PC-3 (cell line): ENCODE measurements at regions not wholly inside any gene's neighbourhood (a gene's known extent, or its start where the extent isn't known, plus 50 kb on each side); places are given as distances from the start of the nearest gene placed in this dataset.

Experiments used
- ATAC-seq: fragments of 200-7000 bp; cut with Tn5 transposase; 2 replicates; pipeline ENCODE4 v1.9.1; 2020; ENCODE audit warnings: mild to moderate bottlenecking, moderate library complexity
- BruUV-seq: library from RNA; stranded (reverse); fragments of 400-500 nt; replicated peaks from 2 replicates; lab custom pipeline; 2021; lab: Mats Ljungman, UMichigan
- CTCF ChIA-PET: fragments of 300-600 bp; sonication (Branson Sonifier 250); formaldehyde crosslinking; loops from one replicate; lab custom pipeline; 2022; ENCODE audit warnings: antibody characterized with exemption; lab: Charles Lee
- POLR2A ChIA-PET: fragments of 300-600 bp; sonication (Branson Sonifier 250); formaldehyde crosslinking; loops from one replicate; lab custom pipeline; 2022; ENCODE audit warnings: antibody characterized with exemption; ENCODE audit not compliant: unreplicated experiment; lab: Charles Lee
- DNase-seq: peaks from one replicate; pipeline ENCODE4 v3.0.0-alpha.2; 2015
- H2AFZ ChIP-seq: fragments of 300-600 bp; sonication (generic); 2 replicates; pipeline ENCODE4 v1.6.0; 2016; ENCODE audit warnings: antibody characterized with exemption, low read length
- H3F3A ChIP-seq: fragments of 300-600 bp; sonication (generic); one replicate; pipeline ENCODE4 v1.6.0; 2017; ENCODE audit warnings: antibody characterized with exemption, low read length, control low read depth, mild to moderate bottlenecking; ENCODE audit not compliant: unreplicated experiment
- H3K27ac ChIP-seq: fragments of 300-600 bp; sonication (generic); 2 replicates; pipeline ENCODE4 v1.5.1; 2016; ENCODE audit warnings: mild to moderate bottlenecking, low read length
- H3K27me3 ChIP-seq: fragments of 300-600 bp; sonication (generic); 2 replicates; pipeline ENCODE4 v1.6.1; 2016; ENCODE audit warnings: low read length, mixed read lengths
- H3K36me3 ChIP-seq: fragments of 300-600 bp; sonication (generic); 2 replicates; pipeline ENCODE4 v1.6.1; 2016; ENCODE audit warnings: low read depth, mixed run types, low read length, mixed read lengths
- H3K4me1 ChIP-seq: fragments of 300-600 bp; sonication (generic); 2 replicates; pipeline ENCODE4 v1.5.1; 2016; ENCODE audit warnings: low read length; ENCODE audit not compliant: insufficient read depth
- H3K4me2 ChIP-seq: fragments of 300-600 bp; sonication (generic); 2 replicates; pipeline ENCODE4 v1.6.0; 2016; ENCODE audit warnings: low read length
- H3K4me3 ChIP-seq: fragments of 300-600 bp; sonication (generic); 2 replicates; pipeline ENCODE4 v1.5.1; 2016; ENCODE audit warnings: mild to moderate bottlenecking, low read length, mixed read lengths
- H3K79me2 ChIP-seq: fragments of 300-600 bp; sonication (generic); 2 replicates; pipeline ENCODE4 v1.6.1; 2017; ENCODE audit warnings: low read length, mixed read lengths
- H3K9ac ChIP-seq: fragments of 300-600 bp; sonication (generic); 2 replicates; pipeline ENCODE4 v1.6.0; 2016; ENCODE audit warnings: mild to moderate bottlenecking, low read length
- H3K9me2 ChIP-seq: fragments of 300-600 bp; sonication (generic); replicated peaks from 2 replicates; pipeline ENCODE4 v1.6.1; 2016; ENCODE audit warnings: mixed run types, low read length, mixed read lengths
- H3K9me3 ChIP-seq: fragments of 300-600 bp; sonication (generic); 2 replicates; pipeline ENCODE4 v1.6.1; 2016; ENCODE audit warnings: low read length, mixed read lengths
- H4K20me1 ChIP-seq: fragments of 300-600 bp; sonication (generic); 2 replicates; pipeline ENCODE4 v1.6.1; 2016; ENCODE audit warnings: low read length, mixed read lengths
- CTCF ChIP-seq: fragments of 300-600 bp; sonication (generic); conservative IDR thresholded peaks from 2 replicates; pipeline ENCODE4 v1.5.1; 2017; ENCODE audit warnings: antibody characterized with exemption, low read depth, mild to moderate bottlenecking, low read length
- EZH2 ChIP-seq: fragments of 300-600 bp; sonication (generic); IDR thresholded peaks from one replicate; pipeline ENCODE4 v1.6.1; 2017; ENCODE audit warnings: antibody characterized with exemption, mild to moderate bottlenecking, low read length; ENCODE audit not compliant: unreplicated experiment
- EZH2phosphoT487 ChIP-seq: fragments of 300-600 bp; sonication (generic); IDR thresholded peaks from 2 replicates; pipeline ENCODE4 v1.6.1; 2018; ENCODE audit warnings: mild to moderate bottlenecking, antibody characterized with exemption, low read length, borderline replicate concordance
- intact Hi-C: fragments of 100-400 bp; cut with micrococcal nuclease; formaldehyde crosslinking; loops from 2 replicates; pipeline ENCODE4 v1.9.0; 2023

DNA sequence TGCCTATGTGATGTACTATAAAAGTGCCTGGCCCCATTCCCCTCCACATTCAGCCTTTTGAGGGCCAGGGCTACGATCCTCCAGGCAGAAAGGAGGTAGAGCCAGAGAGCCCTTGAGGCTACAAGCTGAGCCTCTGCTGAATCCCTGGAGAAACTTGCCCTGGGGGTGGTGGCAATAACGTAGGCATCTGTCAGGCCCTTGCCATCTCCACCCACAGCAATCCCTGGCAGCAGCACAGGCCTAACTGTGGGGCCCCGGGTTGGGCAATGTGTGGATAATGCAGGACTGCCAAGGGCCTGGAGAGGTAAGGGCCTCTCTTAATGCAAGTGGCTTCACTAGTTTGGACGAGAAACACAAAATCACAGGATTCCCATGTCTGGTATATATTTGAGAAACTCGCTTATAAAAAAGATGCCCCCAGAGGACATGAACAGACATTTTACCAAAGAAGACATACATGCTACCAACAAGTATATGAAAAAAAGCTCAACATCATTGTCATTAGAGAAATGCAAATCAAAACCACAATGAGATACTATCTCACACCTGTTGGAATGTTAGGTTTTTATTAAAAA is 99.0 kb downstream of the QRSL1 start:
- H3K9ac ChIP-seq: no peak overlapping the region
- H3K4me3 ChIP-seq: no peak overlapping the region
- no peaks in the 10 kb centered on the region for H3K79me2 ChIP-seq
- H3K36me3 ChIP-seq: no peaks in the 10 kb centered on the region
- no TSS peak for BruUV-seq
- H3K27ac ChIP-seq: no peak overlapping the region
- no peaks in the 10 kb centered on the region for H4K20me1 ChIP-seq
- ChIA-PET CTCF (no interaction called here), POLR2A (no interaction called here)
- no peaks in the 10 kb centered on the region for H3K27me3 ChIP-seq
- H3K9me3 ChIP-seq: no peaks in the 10 kb centered on the region
- H3K4me2 ChIP-seq: no peak overlapping the region
- ATAC-seq: no peak
- H3K9me2 ChIP-seq: no peaks in the 10 kb centered on the region
- no peak for TF ChIP-seq EZH2phosphoT487
- TF ChIP-seq EZH2: no peak
- TF ChIP-seq CTCF: no peak
- DNase-seq: no peak
- no peak overlapping the region for H2AFZ ChIP-seq
- intact Hi-C loops: no loop called here
- no peaks in the 10 kb centered on the region for H3F3A ChIP-seq
- peaks cover 15% of the 10 kb centered on the region; the same call in 1 of the 2 replicates for H3K4me1 ChIP-seq

DNA sequence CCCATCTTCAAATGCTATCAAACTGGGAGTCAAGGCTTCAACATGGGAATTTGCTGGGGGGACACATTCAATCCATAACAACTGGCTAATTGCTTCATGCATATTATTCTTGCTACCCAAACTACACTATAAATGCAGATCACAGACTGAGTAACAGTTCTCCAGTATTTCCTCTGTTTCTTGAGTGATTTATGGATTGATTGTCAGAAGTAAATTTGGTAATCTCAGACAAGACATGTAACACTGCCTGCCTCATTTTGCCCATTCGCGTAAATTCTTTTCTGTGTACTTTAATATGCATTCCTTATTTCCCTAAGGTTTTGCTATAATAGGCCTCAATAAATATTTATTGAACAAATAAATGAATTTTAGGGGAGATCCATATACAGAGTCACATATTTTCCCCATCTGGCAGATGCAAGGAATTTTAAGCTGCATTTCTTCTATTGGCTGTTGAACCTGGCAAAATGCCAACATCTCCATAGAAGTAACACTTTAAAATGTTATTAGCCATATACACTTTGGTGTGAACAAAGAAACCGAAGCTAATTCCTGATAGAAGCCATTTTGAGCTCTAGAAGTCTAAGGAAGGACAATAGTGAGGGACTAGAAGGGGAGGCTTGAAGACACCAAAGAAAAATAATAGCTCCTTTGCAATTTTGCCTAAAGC is 98.2 kb downstream of the QRSL1 start:
- Histone ChIP-seq H3K79me2 (no peaks in the 10 kb centered on the region), H3K36me3 (no peaks in the 10 kb centered on the region), H3K9me2 (no peaks in the 10 kb centered on the region), H4K20me1 (no peaks in the 10 kb centered on the region), H3K4me3 (no peak overlapping the region), H3K27ac (no peak overlapping the region), H3K4me1 (peaks cover 15% of the 10 kb centered on the region; the same call in 1 of the 2 replicates), H3K9ac (no peak overlapping the region), H3K9me3 (no peaks in the 10 kb centered on the region), H3F3A (no peaks in the 10 kb centered on the region), H3K4me2 (no peak overlapping the region), H3K27me3 (no peaks in the 10 kb centered on the region), H2AFZ (no peak overlapping the region)
- POLR2A ChIA-PET: no interaction called here
- intact Hi-C loops: no loop called here
- TF ChIP-seq EZH2: no peak
- no peak for TF ChIP-seq EZH2phosphoT487
- TF ChIP-seq CTCF: no peak
- no TSS peak for BruUV-seq
- CTCF ChIA-PET: no interaction called here
- DNase-seq (no peak), ATAC-seq (no peak)

- no peaks in the 10 kb centered on the region for H3K9me2 ChIP-seq
- H3K79me2 ChIP-seq: no peaks in the 10 kb centered on the region
- H3K27ac ChIP-seq: peak overlapping the region; percentile 5; the same call in 1 of the 2 replicates
- no peaks in the 10 kb centered on the region for H3K27me3 ChIP-seq
- no peaks in the 10 kb centered on the region for H3K36me3 ChIP-seq
- ChIA-PET POLR2A (no interaction called here), CTCF (no interaction called here)
- peak; percentile 48 for DNase-seq
- intact Hi-C loops: no loop called here
- no peaks in the 10 kb centered on the region for H3F3A ChIP-seq
- H3K9ac ChIP-seq: no peak overlapping the region
- no peak for ATAC-seq
- H3K4me1 ChIP-seq: peaks cover 15% of the 10 kb centered on the region
- no peaks in the 10 kb centered on the region for H4K20me1 ChIP-seq
- H3K9me3 ChIP-seq: no peaks in the 10 kb centered on the region
- no TSS peak for BruUV-seq
- H2AFZ ChIP-seq: peak overlapping the region; percentile 38; the same call in 1 of the 2 replicates
- no peak overlapping the region for H3K4me2 ChIP-seq
- no peak for TF ChIP-seq EZH2phosphoT487
- TF ChIP-seq CTCF: no peak
- no peak for TF ChIP-seq EZH2
- no peak overlapping the region for H3K4me3 ChIP-seq
Observed at GRCh38 chr6:106724848-106725247, 95.5 kb downstream of the QRSL1 start.
